A204.1 (cell line): ENCODE measurements at regions not wholly inside any gene's neighbourhood (a gene's known extent, or its start where the extent isn't known, plus 50 kb on each side); places are given as distances from the start of the nearest gene placed in this dataset.
"Not testable (repeated sequence)": the region's sequence is repeated elsewhere in the genome, so short reads cannot be mapped to it uniquely, and the experiment has no call there.

ENCODE experiments used
- FAIRE-seq: peaks from 2 replicates; lab custom pipeline; 2012; peaks lifted over from hg19 to GRCh38; lab: Jason Lieb, UNC

DNA sequence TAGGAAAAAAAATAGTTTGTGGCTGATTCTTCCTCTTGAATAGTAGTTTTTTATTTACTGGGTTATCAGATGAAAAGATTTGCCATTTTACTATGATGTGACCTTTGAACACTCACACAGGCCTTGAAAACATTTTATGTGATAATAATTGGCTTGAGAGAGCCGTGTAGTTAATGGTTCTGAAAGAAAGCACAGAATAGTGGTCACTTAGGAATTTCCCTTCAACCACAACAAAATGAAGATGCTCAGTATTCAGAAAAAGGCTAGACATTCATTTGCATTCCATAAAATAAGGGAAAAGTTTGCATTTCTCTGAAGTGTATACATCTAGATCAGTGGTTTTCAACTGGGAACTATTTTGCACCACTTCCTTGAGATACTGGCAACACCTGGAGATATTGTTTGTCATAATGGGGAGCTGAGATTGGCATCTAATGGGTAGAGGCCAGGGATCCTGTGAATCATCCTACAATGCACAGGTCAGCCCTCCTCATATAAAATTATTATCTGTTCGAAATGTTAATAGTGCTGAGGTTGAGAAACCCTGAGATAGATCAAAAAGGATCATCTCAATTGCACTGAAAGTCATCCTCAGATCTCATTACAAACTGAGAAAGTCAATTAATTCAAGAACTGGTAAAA lies 446.4 kb upstream of the CCNG1 start:
- no peak for FAIRE-seq

DNA sequence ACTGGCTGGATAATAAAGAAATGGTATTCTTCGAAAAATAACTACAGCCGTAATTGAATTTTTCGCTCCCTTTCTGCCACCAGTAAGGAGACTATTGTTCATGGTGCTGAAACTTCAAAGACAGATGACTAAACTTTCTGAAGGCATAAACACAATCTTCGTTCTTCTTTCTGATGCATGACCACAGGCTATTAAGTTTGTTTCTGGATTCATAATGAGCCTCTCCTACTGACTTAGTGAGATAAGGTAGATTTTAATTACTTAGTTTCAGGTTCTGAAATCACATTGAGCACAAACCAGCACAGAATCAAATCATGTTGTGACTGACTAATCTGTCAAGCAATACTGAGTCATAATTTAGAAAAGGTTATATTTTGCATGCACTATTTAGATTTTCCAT lies 441.8 kb upstream of the CCNG1 start:
- FAIRE-seq: no peak

DNA sequence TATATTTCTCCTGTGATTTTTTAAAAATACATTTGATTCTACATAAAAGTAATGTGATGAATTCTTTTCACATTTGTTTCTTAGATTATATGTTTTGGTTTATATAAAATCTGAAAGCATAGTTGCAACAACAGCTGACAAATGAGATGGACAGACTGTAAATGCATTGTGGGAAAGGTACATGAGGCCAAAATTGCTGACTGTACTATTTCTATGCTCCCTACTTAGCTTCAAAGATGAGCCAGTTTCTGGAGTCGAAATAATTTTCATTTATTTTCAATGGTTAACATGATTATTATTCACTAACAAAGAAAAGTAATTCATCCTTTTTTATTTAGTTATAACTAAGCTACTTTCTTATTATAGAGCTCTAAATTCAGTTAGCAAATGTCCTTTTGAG lies 441.3 kb upstream of the CCNG1 start:
- no peak for FAIRE-seq

DNA sequence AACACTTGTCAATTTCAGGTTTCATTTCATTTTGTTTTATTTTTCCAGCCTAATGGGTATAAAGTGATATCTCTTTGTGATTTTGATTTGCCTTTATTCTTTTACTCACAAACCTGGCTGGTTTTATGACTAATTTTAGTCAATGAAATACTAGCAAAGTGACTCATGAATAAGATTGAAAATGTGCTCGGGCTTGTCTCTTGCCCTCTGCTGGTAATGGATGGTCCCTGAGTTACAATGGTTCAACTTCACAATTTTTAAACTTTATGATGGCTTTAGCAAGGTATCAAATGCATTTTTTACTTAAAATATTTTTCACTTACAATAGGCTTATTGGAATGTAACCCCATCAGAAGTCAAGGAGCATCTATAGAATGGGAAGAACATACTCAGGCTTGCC lies 431.4 kb upstream of the CCNG1 start:
- FAIRE-seq: no peak

DNA sequence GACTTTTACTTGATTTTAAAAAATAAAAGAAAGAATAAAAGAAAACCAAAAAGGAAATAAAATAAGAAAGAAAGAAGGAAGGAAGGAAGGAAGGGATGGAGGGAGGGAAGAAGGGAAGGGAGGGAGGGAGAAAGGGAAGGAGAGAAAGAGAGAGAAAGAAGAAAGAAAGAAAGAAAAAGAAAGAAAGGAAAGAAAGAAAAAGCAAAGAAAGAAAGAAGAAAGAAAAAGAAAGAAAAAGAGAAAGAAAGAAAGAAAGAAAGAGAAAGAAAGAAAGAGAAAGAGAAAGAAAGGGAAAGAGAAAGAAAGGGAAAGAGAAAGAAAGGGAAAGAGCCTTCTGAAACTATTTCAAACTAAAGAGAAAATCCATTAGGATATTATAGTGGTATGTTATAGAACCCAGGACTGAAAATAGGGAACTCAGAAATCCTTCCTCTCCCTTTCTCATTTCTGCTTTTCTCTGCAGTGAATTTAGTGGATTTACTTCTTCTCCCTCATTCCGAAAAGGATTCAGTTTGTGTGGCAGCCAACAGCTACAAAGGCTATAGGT lies 414.7 kb upstream of the CCNG1 start:
- FAIRE-seq: no peak

DNA sequence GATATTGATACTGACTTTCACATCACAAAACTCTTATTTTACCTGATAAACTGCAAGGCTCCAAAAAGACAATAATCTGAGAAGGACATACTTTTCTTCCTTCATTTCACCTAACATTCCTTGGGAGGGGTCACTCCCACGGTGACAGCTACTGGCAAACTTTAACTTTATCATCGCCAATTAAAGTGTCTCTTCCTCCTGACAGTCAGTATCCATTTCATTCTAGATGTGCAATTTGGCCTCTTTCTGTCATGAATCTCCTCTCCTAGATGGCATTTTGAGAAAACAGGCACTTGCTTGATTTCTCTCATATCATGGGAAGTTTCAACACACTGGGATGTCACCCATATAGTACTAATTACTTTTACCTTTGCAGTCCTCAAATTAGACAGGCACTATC lies 413.5 kb upstream of the CCNG1 start:
- FAIRE-seq: no peak

DNA sequence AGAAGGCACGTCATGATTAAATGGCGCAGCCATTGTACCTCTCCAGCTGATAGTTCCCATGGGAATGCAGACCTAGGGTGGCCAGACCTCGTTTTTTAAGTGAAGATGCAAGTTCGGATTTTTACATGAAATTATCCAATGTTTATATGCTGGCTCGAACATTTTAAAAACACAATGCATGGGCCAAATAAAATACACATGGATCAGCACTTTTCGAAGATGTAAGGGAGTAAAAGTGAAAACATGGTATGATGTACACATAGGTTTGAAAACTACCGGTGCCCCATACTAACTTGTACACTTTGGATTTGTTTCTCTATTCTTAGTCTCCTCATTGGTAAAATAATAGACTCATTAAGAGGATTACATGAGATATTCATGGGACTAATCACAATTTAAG lies 412.5 kb upstream of the CCNG1 start:
- FAIRE-seq: no peak

DNA sequence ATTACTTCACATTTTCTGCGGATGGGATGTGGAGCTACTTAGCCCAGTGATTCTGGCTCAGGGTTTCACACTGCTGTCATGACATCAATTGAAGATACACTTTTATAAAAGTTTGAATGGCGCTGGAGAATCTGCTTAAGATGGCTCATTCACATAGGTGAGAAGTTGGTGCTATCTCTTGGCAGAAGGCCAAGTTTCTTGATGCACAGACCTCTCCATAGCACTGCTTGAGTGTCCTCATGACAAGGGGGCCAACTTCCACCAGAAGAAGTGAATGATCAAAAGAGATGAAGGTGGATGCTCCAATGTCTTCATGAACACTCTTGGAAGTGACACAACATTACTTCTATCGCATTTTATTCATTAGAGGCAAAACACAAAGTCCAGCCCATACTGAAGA lies 403.7 kb upstream of the CCNG1 start:
- FAIRE-seq: no peak

DNA sequence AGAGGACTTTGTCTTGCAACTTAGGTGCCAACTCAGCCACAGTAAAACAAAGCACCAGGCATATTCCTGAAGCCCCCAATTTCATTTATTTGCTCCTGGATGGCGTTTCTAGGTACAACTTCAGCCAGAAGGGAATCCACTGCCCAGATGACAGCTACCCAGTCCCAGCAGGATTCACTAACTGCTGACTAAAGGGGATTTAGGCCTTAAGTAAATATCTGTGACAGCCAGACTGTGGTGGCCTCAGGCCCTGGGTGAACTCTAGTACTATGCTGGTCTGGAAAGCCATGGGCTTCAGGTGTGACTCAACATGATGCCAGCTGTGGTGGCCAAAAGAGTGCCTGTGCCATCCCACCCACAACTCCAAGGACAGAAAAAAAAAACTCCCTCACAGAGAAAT lies 396.1 kb upstream of the CCNG1 start:
- no peak for FAIRE-seq

DNA sequence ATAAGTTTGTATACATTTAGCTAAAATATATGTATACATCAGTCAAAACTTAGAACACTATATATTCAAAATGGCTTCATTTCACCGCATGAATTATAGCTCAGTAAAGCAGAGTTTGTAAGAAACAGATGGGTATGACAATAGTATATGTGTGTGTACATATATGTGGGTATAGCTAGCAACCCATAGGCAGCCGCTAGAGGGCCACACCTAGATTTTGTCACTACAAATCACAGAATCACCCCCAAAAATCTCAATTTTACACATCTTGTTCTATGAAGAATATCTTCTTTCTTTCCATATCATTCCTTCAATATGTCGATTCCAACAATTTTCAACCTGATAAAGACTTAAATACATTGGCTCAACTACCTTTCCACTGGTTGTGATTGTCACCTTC lies 357.8 kb upstream of the CCNG1 start:
- FAIRE-seq: no peak

DNA sequence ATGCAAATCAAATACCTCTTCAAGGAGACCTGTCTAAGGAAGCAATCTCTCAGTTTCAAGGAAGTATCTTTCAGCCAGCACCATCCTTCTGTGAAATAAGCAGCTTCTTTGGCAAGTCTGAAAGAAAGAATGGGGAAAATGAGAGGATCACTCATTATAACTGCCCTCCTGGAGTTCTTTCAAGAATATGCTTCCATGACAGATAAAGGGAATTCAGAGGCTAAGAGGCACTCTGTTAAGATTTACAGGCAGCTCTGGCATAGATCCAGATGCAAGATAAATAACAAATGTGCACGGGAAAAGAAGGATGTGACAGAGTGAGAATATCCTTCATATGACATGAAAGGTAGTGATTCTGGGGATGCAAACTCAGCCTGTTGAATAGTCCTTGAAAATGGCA lies 348.2 kb upstream of the CCNG1 start:
- no peak for FAIRE-seq

DNA sequence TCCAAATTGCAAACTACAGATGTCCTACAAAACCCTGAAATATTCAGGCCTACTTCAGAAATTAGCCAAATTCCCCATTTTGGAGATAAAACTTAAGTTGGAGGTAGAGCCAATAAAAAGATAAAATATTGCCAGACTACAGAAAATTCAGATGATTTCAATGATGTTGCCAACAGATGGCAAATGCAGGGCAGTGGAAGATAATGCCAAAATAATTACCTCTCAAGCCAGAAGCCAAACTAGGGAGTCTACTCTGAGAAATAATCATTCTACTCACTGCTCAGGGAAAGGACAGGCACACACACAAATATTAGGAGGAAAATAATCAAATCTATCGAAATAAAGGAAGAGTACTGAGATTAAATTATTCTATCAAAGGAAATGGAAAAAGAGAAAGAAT lies 347.5 kb upstream of the CCNG1 start:
- FAIRE-seq: no peak

DNA sequence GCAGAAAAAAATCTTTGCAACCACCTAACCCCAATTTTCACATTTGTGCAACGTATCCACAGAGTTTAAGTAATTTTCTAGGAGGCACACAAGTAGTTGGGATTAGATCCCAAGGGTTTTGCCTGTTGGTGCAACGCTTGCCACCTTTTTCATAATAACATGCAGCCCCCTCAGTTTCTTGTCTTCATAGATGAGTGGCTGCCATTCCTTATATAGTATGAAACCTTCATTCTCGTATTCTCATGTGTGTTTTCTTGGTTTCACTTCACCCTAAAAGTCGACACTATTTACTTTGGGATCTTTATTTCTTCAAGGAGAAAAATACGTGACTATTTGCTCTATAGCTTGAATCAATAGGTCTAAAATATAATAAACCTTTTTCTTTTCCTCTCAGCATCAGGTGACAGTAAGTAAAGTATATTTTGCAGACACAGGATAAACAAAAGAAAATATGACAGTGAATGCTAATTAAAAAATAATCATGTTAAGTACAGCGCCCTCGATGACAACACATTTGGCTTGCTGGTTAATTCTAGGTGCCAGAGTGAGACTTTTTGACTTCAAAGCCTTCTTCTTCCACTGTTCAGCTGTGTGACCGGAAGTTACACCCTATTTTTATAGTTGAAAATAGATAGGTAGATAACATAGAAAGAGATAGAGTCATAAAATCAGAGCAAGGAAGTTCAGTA lies 342.8 kb upstream of the CCNG1 start:
- no peak for FAIRE-seq

DNA sequence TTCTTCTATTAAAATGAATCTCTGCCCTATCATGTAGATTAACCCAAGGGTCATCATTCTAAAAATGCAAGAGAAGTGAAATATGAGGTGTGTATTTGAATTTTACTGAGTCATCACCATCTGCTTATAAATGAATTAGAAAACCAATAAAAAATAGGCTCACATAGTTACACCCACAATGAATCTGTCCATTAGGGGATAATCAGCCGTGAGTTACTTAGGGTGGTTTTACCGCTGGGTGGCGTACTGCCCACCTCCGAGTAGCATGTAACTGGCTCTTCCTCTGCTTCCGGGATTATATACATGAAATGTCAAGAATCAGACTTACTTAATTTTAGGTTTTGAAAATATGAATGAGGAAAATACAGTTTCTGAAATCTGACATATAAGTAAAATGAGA lies 332.9 kb upstream of the CCNG1 start:
- no peak for FAIRE-seq

DNA sequence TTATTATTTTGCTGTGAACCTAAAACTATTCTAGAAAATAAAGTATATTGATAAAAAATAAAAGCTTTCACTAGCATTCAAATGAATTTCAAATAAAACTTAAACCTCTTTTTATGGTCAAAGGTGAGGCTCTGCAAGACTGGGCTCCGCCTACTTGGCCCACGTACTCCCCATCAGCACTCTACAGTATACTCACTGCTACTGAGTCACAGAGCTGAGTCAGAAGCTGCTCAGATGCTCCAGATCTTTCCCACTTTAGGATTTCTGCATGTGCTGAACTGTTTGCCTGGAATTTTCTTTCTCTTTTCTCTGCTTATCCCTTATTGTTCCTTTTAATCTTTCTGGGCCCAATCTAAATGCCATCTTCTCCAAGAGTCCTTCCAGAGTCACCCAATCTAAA lies 331.9 kb upstream of the CCNG1 start:
- no peak for FAIRE-seq

DNA sequence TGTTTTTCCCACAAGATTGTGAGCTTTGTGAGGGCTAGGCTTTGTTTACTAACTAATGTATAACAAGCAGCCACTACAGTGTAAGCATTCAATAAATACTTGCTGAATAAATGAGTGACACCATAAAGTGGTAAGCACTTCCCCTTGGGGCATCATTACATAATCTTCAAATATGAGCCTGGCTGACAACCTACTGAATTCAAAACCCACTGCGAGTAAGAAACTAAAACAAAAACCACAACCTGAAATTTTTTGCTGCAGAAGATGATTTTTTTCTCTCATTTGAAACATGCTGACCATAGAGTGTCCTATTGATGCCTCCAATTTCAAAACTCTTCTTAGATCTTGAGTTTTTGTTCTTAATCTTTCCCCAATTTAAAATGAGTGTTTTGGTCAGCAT lies 331.3 kb upstream of the CCNG1 start:
- no peak for FAIRE-seq

DNA sequence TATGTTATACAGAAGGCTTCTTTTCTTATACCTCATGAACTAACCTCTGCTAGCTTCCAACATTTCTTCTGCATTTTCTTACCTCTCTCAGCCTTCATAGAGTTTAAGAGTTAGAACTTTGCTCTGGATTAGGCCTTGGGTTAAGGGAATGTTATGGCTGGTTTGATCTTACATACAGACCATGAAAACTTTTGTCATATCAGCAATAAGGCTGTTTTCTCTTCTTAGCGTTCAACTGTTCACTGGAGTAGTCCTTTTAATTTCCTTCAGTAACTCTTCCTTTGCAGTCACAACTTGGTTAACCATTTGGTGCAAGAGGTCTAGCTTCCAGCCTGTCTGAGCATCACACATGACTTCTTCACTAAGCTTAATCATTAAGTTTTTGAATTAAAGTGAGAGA lies 329.0 kb upstream of the CCNG1 start:
- no peak for FAIRE-seq

DNA sequence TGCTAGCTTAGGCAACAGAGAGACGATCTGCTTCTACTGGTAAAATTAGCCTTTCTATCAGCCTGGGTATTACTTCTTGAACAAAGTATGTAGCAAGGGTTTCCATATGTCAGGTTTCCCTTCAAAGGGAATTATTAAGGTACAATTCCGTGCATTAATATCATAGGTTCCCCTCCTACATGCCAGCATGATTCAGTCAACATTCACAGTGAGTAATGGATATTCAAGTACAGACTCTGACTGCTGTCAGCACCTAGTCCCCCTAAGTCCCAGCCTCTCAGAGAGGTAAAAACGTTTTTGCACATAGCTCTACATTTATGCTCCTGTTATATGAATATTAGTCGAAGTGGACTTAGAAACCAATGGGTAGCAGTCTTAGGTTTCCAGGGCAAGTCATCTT lies 322.4 kb upstream of the CCNG1 start:
- FAIRE-seq: no peak

DNA sequence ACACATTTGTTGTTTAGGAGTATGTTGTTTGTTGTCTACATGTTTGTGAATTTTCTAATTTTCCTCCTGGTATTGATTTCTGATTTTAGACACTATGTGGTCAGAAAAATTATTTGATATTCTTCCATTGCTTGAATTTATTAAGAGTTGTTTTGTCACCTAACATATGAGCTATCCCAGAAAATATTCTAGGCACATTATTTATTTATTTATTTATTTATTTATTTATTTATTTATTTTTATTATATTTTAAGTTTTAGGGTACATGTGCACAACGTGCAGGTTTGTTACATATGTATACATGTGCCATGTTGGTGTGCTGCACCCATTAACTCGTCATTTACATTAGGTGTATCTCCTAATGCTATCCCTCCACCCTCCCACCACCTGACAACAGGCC lies 320.8 kb upstream of the CCNG1 start:
- FAIRE-seq: not testable (repeated sequence)

DNA sequence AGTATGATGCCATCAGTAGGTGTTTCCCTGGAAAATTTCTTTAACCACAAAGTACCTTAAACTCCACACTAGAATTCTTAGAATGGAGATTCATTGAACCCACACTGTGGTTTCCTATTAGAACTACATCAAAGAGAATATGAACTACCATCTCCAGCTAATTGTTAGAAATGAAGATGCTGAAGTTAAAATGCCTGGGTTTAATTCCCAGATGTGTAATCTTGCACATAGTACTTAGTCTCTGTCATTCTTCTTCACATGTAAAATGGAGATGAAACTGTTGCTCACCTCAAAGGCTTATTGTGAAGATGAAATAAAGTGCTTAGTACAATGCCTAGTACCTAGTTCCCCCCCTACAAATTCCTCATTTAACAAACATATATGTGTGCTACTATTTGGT lies 303.3 kb upstream of the CCNG1 start:
- no peak for FAIRE-seq

DNA sequence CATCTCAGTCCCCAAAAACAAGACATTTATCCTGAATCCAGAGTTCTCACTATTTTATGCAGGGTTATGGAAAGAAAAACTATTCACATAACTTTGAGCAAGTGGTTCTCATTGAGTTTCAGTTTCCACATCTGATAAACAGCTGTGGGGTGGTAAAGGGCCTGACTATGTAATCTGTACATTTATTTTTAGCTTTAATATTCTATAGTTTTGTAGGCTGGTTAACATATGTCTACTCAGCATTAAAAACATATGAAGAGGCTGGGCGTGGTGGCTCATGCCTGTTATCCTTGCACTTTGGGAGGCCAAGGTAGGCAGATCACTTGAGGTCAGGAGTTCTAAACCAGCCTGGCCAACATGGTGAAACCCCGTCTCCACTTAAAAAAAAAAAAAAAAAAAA lies 301.5 kb upstream of the CCNG1 start:
- FAIRE-seq: no peak

DNA sequence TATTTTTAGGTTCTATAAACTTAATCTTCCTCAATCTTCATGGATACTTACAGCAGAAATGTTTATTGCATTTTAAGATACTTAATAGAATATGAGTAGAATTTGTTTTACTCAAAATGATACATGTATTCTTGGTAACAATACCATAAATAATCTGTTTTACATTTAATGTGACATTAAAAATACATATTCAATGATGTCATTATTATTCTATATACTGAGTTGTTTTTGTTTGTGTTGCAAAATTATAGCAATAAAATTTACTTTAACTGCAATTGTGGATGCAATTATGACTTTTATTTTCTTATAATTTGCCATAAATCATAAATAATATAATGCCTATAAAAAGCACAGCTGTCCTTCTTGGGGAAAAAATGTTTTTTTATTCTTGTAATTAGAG lies 275.9 kb upstream of the CCNG1 start:
- FAIRE-seq: no peak

DNA sequence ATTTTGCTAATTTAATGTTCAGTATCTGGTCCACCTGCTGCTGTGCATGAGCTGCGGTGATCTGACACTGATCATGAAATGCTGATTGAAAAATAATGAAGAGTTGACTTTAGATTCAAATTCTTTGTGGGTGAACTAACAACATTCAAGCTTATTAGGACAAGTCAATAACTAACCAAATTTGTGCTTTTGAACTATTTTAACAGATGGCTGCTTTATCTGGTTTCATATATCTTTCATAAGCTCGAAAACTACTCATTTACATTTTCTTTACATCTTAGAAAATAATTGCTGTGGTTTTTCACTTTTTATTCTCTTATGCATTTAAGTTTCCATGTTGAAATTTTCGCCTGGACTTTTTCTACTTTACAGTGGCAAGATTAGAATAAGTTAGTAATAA lies 274.8 kb upstream of the CCNG1 start:
- FAIRE-seq: no peak

DNA sequence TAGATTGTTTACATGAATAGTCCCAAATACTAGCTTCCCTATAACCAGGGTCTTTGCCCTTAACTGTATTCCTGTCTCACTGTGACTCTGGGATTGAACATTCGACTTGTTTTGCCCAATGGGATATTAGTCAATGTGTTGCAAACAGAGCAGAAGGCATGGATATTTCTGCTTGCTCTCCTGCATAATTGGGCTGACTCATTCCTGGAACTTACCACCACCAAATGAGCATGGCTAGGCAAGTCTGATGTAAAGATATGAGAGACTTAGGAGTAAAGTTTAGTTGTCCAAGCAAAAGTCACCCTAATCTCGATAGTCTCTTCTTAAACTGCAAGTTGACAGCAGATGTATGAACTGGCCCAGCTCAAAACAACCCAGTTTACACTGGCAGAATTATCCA lies 273.5 kb upstream of the CCNG1 start:
- FAIRE-seq: no peak
